HG03060 (cell line): ENCODE measurements at regions not wholly inside any gene's neighbourhood (a gene's known extent, or its start where the extent isn't known, plus 50 kb on each side); places are given as distances from the start of the nearest gene placed in this dataset.

Source experiments
- ATAC-seq: cut with Tn5 transposase; IDR thresholded peaks from one replicate; pipeline ENCODE4 v1.9.1; 2021; ENCODE audit warnings: low read depth, moderate number of reproducible peaks; ENCODE audit not compliant: unreplicated experiment

DNA sequence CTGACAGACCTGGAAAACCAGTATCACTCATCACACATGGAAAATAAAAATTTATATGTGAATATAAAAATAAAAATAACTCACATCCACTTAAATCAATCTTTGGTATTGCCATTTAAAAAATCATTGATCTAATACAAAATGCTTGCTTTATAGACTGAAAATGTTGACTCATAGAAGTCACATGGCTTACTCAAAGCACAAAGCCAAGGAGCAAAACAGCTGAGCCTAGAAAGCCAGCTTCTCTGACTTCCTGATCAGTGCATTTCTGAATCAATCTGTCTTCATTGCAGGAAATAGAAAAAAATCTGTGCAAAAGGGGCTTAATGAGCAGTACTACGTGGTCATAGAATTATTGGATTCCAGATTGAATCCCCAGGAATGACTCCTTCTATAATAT is 176.9 kb upstream of the HS3ST1 start:
- no peak for ATAC-seq

DNA sequence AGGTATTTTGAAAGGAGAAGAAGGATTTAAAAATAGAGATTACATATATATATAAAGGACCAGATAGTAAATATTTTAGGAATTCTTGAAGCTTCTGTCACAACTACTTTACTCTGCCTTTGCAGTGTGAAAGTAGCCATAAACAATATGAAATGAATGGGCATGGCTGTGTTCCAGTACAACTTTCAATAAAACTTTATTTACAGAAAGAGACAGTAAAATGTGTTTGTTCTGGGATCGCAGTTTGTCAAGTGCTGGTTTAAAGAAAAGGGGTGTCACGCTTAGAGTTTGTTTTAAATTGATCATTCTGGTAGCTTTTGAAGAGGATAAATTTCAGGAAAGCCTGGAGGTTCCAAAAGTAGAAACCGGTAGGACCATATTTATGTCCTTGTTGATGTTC is 176.1 kb upstream of the HS3ST1 start:
- no peak for ATAC-seq

GRCh38 chr4:11603591-11604194 is 175.0 kb upstream of the HS3ST1 start:
- no peak for ATAC-seq

- no peak for ATAC-seq
Measured at GRCh38 chr4:11602606-11603340, 174.1 kb upstream of the HS3ST1 start.

DNA sequence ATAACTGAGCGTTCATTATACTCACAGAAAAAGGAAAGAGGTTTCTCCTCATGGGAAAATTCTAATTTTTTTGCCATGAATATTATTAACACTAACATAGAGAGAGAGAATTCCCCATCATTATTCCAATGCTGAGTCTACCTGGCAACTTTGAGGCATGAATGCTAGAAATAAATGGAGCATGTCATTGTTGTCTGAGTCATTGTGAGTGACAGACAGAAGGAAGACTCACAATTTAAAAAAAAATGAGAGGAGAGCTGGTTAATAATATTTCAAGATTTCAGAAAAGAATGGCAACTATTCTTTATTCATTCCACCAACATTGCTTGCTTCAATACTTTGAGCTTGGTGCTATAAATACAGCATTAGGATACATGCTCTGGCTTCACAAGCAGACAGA is 170.4 kb upstream of the HS3ST1 start:
- no peak for ATAC-seq

DNA sequence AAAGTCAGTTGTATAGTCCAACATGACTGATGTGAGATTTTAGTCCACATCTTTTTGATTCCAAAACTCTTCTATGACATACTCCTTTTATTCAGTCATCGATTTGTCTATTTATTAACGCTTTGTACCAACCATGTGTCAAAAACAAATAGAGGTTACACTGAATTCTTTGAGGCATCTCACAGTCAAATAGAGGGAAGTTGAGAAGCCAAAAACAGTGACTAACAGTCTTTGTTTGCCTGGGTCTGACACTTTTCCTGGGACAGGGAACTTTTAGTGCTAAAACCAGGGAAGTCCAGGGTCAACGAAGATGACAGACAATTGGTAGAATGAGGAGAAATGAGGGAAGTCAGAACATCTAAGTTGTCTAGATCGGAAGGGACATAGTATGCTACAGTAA is 169.9 kb upstream of the HS3ST1 start:
- ATAC-seq: no peak

- no peak for ATAC-seq
Measured at GRCh38 chr4:11597506-11597905, 168.8 kb upstream of the HS3ST1 start.

DNA sequence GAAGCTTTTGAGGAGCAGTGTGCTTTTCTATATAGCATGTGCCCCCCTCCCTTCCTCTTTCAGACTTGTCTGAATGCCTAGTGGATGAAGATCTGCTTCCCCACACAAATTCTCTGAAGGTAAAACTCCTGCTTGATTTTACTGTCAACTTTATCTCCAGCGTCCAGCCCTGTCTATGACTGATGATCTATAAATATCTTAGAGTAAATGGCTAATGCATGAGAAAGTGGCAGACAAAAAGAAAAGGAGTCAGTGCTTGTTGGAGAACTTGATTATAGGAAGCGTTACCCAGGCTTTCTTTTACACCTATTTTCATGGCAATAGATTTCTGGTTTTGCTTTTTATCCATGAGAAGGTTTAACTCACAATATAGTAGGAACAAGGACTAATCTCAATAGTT is 168.3 kb upstream of the HS3ST1 start:
- ATAC-seq: no peak

DNA sequence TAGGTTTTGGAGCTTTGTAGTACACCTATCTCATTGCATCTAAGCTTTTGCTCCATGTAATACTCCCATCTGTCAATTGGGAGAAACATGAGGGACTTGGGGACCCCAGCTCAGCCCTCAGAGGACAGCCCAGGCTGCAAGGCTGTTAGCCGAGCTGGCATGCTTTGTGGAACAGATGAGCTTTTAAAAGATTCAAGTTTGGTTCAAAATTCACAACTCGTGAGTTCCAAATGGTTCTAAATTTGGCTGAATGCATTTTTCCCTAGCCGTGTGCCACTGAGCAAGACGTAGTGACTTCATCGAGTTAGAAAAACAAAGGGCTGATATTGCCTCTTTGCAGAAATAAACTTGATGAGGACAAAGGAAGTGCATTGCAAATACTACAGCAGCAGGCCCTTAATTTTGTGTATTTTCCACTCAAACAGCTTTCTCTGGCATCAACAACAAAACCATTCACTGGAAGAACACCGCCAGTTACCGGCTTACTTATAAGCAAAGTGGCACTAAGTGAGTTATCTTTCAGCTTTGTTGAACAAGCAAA is 165.0 kb upstream of the HS3ST1 start:
- ATAC-seq: no peak

DNA sequence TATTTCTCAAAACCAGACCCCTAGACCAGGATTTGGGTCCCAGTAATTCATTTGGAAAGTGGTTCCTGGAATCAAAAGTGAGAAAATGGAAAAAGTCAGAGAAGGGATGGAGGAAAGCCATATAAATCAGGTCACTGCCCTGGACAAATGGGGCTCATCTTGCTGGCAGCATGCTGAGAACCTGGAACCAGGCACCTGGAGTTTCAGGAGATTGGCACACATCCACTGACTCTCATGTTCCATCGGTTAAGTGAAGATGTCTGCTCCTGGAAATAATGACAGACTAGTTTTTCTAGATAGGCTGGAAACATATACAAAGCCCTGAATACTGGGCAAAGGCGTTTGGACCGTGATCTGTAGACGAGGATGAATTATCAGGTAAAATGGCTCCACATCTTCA is 163.6 kb upstream of the HS3ST1 start:
- ATAC-seq: no peak

DNA sequence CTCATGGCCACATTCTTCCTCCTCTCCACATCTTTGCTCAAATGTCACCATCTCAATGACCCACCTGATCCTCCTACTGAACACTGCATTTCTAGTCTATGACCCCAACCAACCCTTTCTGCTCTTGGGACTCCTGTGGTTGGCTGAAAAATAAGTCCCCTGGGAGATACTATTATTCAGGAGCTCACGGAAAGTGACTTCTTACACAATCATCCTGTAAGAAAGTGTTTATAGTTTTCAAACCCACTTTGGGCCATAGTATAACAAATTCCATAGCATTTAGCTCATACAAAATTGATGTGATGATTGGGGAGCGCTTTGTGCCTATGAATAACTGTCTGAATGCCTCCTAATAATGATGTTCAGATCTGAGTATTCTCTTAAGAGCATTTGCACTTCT is 161.4 kb upstream of the HS3ST1 start:
- no peak for ATAC-seq

- no peak for ATAC-seq
Measured at GRCh38 chr4:11589676-11590075, 161.0 kb upstream of the HS3ST1 start.

- ATAC-seq: no peak
Measured at GRCh38 chr4:11587797-11588196, 159.1 kb upstream of the HS3ST1 start.

DNA sequence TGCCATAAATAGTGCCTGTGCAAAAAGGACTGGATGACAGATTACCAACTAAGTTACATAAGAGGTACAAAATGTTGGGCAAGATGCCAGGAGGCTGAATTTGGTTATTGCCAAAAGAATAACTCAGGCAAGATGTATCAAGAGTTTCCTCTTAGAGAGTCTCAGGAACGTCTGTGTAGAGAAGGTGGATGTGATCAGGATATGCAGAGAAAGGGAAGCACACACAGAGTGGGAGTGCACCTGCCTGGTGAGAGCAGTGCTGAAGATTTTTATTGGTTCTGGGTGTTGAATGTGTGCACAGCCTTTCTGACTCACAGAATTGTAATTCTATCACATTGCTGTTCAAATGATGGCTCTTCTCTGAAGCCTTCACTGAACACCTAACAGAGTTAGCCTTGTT is 156.8 kb upstream of the HS3ST1 start:
- ATAC-seq: no peak

GRCh38 chr4:11568511-11568910 is 139.8 kb upstream of the HS3ST1 start:
- ATAC-seq: no peak

- peak; percentile 73 for ATAC-seq
Measured at GRCh38 chr4:11566444-11567022, 137.8 kb upstream of the HS3ST1 start.

GRCh38 chr4:11565899-11566298 is 137.2 kb upstream of the HS3ST1 start:
- no peak for ATAC-seq

- no peak for ATAC-seq
Measured at GRCh38 chr4:11565213-11565612, 136.5 kb upstream of the HS3ST1 start.

DNA sequence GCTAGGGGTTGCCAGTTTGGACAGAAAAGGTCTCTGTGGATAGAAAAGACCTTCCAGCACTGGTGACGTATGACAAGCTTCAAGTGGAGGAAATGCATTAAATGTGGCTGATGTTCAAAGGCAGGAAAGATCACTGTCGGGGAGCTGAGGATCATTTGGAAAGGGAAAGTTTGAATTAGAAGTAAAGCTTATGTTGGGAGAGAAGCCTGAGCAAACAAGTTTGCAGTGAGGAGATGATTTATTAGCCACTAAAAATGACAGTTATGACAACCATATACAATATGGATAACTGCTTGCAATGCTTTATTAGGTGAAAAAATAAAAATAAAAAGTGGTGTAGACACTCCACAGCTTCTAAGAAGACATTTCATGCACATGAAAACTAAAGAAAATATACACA is 135.3 kb upstream of the HS3ST1 start:
- ATAC-seq: no peak

DNA sequence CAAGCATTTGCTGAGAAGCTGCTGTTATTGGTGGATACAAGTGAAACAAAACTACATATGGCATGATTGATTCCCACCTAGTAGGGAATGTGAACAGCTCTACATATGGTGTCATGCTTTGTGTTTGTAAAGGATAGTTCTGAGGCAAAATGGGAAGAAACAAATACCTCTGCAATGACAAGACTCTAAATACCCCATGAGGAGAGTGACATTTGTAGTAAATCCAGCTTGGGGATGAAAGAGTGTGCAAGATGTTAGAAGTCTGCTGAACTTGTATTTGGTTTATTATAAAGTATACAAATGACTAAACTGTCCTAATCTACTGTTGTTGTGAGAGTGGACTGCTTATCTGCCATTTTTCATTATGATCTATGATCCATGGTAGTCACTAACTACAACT is 120.8 kb upstream of the HS3ST1 start:
- ATAC-seq: no peak

DNA sequence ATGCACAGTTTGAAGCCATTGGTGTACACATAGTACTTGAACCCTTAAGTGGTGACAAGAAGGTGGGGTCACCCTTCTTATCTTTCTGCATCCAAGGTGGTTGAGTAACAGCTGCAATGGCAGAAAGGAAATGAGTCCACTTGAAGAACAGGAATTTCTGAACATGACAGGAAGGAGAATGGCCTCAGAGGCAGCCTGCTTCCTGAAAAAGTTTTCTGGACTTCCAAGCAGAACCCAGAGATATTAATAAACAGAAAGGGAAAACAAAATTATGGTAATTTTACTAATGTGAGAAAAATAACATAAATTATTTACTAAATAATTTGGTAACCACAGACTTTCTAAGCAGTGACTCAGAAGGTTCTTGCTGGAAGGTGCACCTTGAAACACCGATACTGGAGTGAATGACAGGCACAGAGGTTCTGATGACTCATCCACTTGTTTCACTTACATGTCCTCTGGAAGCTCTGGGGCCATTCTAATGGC is 119.9 kb upstream of the HS3ST1 start:
- ATAC-seq: peak; percentile 93
